B cell (primary cell): ENCODE measurements at regions not wholly inside any gene's neighbourhood (a gene's known extent, or its start where the extent isn't known, plus 50 kb on each side); places are given as distances from the start of the nearest gene placed in this dataset.

Experiments
- CTCF ChIP-seq: fragments of 200-600 bp; IDR thresholded peaks from one replicate; pipeline ENCODE4 v1.8.0; 2022; ENCODE audit warnings: antibody characterized with exemption, mild to moderate bottlenecking
- EZH2 ChIP-seq: IDR thresholded peaks from 2 replicates; pipeline ENCODE4 v1.6.1; 2012; ENCODE audit warnings: borderline replicate concordance, low read depth, mild to moderate bottlenecking, moderate library complexity, low read length; ENCODE audit not compliant: insufficient read depth, poor library complexity, severe bottlenecking

- TF ChIP-seq CTCF = no peak
- no peak for TF ChIP-seq EZH2
Measured at GRCh38 chr3:124443446-124443845, 286.8 kb upstream of the UMPS start.
